ENCODE measurements at regions not wholly inside any gene's neighbourhood (a gene's known extent, or its start where the extent isn't known, plus 50 kb on each side); places are given as distances from the start of the nearest gene placed in this dataset.

- no peak for DNase-seq (ENCODE audit: low read depth)
- no peak overlapping the region for H3K4me3 ChIP-seq (ENCODE audit: low read length)
- no peak for TF ChIP-seq CTCF (conservative IDR thresholded peaks at IDR 0.05; ENCODE audit: low read length)
Observed at GRCh38 chr11:81477277-81477676, 1256.4 kb downstream of the FAM181B start.

- DNase-seq (ENCODE audit: low read depth), result no peak
- H3K4me3 ChIP-seq (ENCODE audit: low read length), result no peak overlapping the region
- TF ChIP-seq CTCF (conservative IDR thresholded peaks at IDR 0.05; ENCODE audit: low read length), result no peak
Observed at GRCh38 chr11:81476345-81476744, 1257.3 kb downstream of the FAM181B start.

GRCh38 chr11:81472646-81473045 lies 1261.0 kb downstream of the FAM181B start:
- H3K4me3 ChIP-seq (ENCODE audit: low read length), result no peak overlapping the region
- no peak for TF ChIP-seq CTCF (conservative IDR thresholded peaks at IDR 0.05; ENCODE audit: low read length)
- DNase-seq (ENCODE audit: low read depth), result no peak

GRCh38 chr11:81470446-81470845 lies 1263.2 kb downstream of the FAM181B start:
- H3K4me3 ChIP-seq (ENCODE audit: low read length), result no peak overlapping the region
- no peak for TF ChIP-seq CTCF (conservative IDR thresholded peaks at IDR 0.05; ENCODE audit: low read length)
- DNase-seq (ENCODE audit: low read depth), result no peak

GRCh38 chr11:81459766-81460306 lies 1273.8 kb downstream of the FAM181B start:
- TF ChIP-seq CTCF (conservative IDR thresholded peaks at IDR 0.05; ENCODE audit: low read length), result no peak
- no peak overlapping the region for H3K4me3 ChIP-seq (ENCODE audit: low read length)
- DNase-seq (ENCODE audit: low read depth), result no peak

- no peak for DNase-seq (ENCODE audit: low read depth)
- no peak overlapping the region for H3K4me3 ChIP-seq (ENCODE audit: low read length)
- TF ChIP-seq CTCF (conservative IDR thresholded peaks at IDR 0.05; ENCODE audit: low read length), result no peak
Observed at GRCh38 chr11:81449588-81450156, 1284.0 kb downstream of the FAM181B start.

- TF ChIP-seq CTCF (conservative IDR thresholded peaks at IDR 0.05; ENCODE audit: low read length), result no peak
- no peak for DNase-seq (ENCODE audit: low read depth)
- no peak overlapping the region for H3K4me3 ChIP-seq (ENCODE audit: low read length)
Observed at GRCh38 chr11:81444297-81444696, 1289.4 kb downstream of the FAM181B start.
